ENCODE measurements at regions not wholly inside any gene's neighbourhood (a gene's known extent, or its start where the extent isn't known, plus 50 kb on each side); places are given as distances from the start of the nearest gene placed in this dataset.

- peaks cover 4% of the 10 kb centered on the region for H3K4me1 Mint-ChIP-seq
Measured at GRCh38 chr6:105821777-105822176, 264.4 kb upstream of the PRDM1 start.

GRCh38 chr6:105821027-105821426 is 265.1 kb upstream of the PRDM1 start:
- H3K9ac ChIP-seq (ENCODE audit: low read length) = no peak overlapping the region
- Mint-ChIP-seq H3K27ac (no peak overlapping the region), H3K4me3 (no peak overlapping the region), H3K4me1 (peaks cover 4% of the 10 kb centered on the region), H3K27me3 (no peaks in the 10 kb centered on the region), H3K9me3 (ENCODE audit: insufficient read depth) (no peaks in the 10 kb centered on the region)
- H3K36me3 ChIP-seq (replicated peaks in 1 of 2; ENCODE audit: control extremely low read depth in 1 of 2, control insufficient read depth in 1 of 2, extremely low read depth in 1 of 2, insufficient read depth in 2 of 2, low read length in 1 of 2) = no peaks in the 10 kb centered on the region
- ChIA-PET CTCF (no interaction called here), POLR2A (no interaction called here)
- no peak overlapping the region for H3K27ac ChIP-seq (ENCODE audit: low read length in 2 of 2)
- H3K4me2 ChIP-seq (replicated peaks; ENCODE audit: low read depth, low read length, poor library complexity, severe bottlenecking) = no peak overlapping the region
- no CpG with 5 or more reads among the region's 2 CpGs for WGBS (ENCODE audit: insufficient coverage)
- H2AFZ ChIP-seq (ENCODE audit: insufficient read depth, low read depth, low read length, poor library complexity, severe bottlenecking) = no peak overlapping the region
- DNase-seq = peak; percentile 12
- H3K4me3 ChIP-seq (ENCODE audit: control extremely low read depth in 1 of 5, extremely low read depth in 1 of 5, insufficient read depth in 1 of 5, low read depth in 2 of 5, low read length in 4 of 5) = no peak overlapping the region
- H4K20me1 ChIP-seq (ENCODE audit: control insufficient read depth, insufficient read depth, low read length, poor library complexity, severe bottlenecking) = no peaks in the 10 kb centered on the region
- peaks cover 0 to 2% (median 0%) of the 10 kb centered on the region in 3 donors for H3K9me3 ChIP-seq (ENCODE audit: control extremely low read depth in 1 of 3, control insufficient read depth in 2 of 3, insufficient read depth in 1 of 3, low read length in 2 of 3)
- no peaks in the 10 kb centered on the region for H3K27me3 ChIP-seq (replicated peaks in 1 of 4; ENCODE audit: control extremely low read depth in 1 of 4, control insufficient read depth in 3 of 4, insufficient read depth in 4 of 4, low read length in 3 of 4)
- TF ChIP-seq EZH2 (IDR thresholded peaks at IDR 0.05; ENCODE audit: borderline replicate concordance, insufficient read depth, low read depth, low read length, poor library complexity, severe bottlenecking) = no peak
- no peak for TF ChIP-seq CTCF (IDR thresholded peaks at IDR 0.05)
- peaks cover 4 to 5% of the 10 kb centered on the region in 2 donors for H3K4me1 ChIP-seq (ENCODE audit: control insufficient read depth in 2 of 2, insufficient read depth in 2 of 2, low read length in 2 of 2)
- ATAC-seq (ENCODE audit: low read depth) = peak; percentile 49
- H3K79me2 ChIP-seq (ENCODE audit: control insufficient read depth, insufficient read depth, low read length) = no peaks in the 10 kb centered on the region
- intact Hi-C loops (cut with micrococcal nuclease) = no loop called here

More at GRCh38 chr6:105821777-105822176, 264.4 kb upstream of the PRDM1 start:
- H3K9me3 Mint-ChIP-seq (ENCODE audit: insufficient read depth) = peaks cover 3% of the 10 kb centered on the region
- H3K9me3 ChIP-seq (ENCODE audit: control extremely low read depth in 1 of 3, control insufficient read depth in 2 of 3, insufficient read depth in 1 of 3, low read length in 2 of 3) = peaks cover 0 to 2% (median 0%) of the 10 kb centered on the region in 3 donors
- H3K79me2 ChIP-seq (ENCODE audit: control insufficient read depth, insufficient read depth, low read length) = no peaks in the 10 kb centered on the region
- H3K27ac ChIP-seq (ENCODE audit: low read length in 2 of 2) = no peak overlapping the region
- H3K36me3 ChIP-seq (replicated peaks in 1 of 2; ENCODE audit: control extremely low read depth in 1 of 2, control insufficient read depth in 1 of 2, extremely low read depth in 1 of 2, insufficient read depth in 2 of 2, low read length in 1 of 2) = no peaks in the 10 kb centered on the region
- ATAC-seq (ENCODE audit: low read depth) (no peak), DNase-seq (no peak)
- WGBS (ENCODE audit: insufficient coverage) = no CpG with 5 or more reads among the region's 1 CpG
- H3K9ac ChIP-seq (ENCODE audit: low read length) = no peak overlapping the region
- H3K27ac Mint-ChIP-seq = no peak overlapping the region
- no peaks in the 10 kb centered on the region for H3K27me3 Mint-ChIP-seq
- no peak for TF ChIP-seq CTCF (IDR thresholded peaks at IDR 0.05)
- TF ChIP-seq EZH2 (IDR thresholded peaks at IDR 0.05; ENCODE audit: borderline replicate concordance, insufficient read depth, low read depth, low read length, poor library complexity, severe bottlenecking) = no peak
- H3K4me3 ChIP-seq (ENCODE audit: control extremely low read depth in 1 of 5, extremely low read depth in 1 of 5, insufficient read depth in 1 of 5, low read depth in 2 of 5, low read length in 4 of 5) = no peak overlapping the region
- no peak overlapping the region for H3K4me3 Mint-ChIP-seq
- no peaks in the 10 kb centered on the region for H4K20me1 ChIP-seq (ENCODE audit: control insufficient read depth, insufficient read depth, low read length, poor library complexity, severe bottlenecking)
- CTCF ChIA-PET = no interaction called here
- H2AFZ ChIP-seq (ENCODE audit: insufficient read depth, low read depth, low read length, poor library complexity, severe bottlenecking) = no peak overlapping the region
- POLR2A ChIA-PET = no interaction called here
- H3K4me1 ChIP-seq (ENCODE audit: control insufficient read depth in 2 of 2, insufficient read depth in 2 of 2, low read length in 2 of 2) = peaks cover 4 to 5% of the 10 kb centered on the region in 2 donors
- H3K4me2 ChIP-seq (replicated peaks; ENCODE audit: low read depth, low read length, poor library complexity, severe bottlenecking) = no peak overlapping the region
- H3K27me3 ChIP-seq (replicated peaks in 1 of 4; ENCODE audit: control extremely low read depth in 1 of 4, control insufficient read depth in 3 of 4, insufficient read depth in 4 of 4, low read length in 3 of 4) = no peaks in the 10 kb centered on the region
- intact Hi-C loops (cut with micrococcal nuclease) = no loop called here
